Testis (tissue), 2 donors: ENCODE measurements at regions not wholly inside any gene's neighbourhood (a gene's known extent, or its start where the extent isn't known, plus 50 kb on each side); places are given as distances from the start of the nearest gene placed in this dataset.

ENCODE experiments used
- POLR2A ChIP-seq: fragments of 450-650 bp; IDR thresholded peaks from one replicate; pipeline ENCODE4 v1.6.1; 2017; ENCODE audit warnings: antibody characterized with exemption, mild to moderate bottlenecking, moderate library complexity
- TF ChIP-seq, protein P1 (sequence below), 3 experiments: fragments of 450-650 bp in 2 of 3; fragments of 200-600 bp in 1 of 3; sonication (generic) in 1 of 3; IDR thresholded peaks; one replicate each; pipeline ENCODE4 v1.5.1; 2016 to 2019; ENCODE audit warnings: antibody characterized with exemption in 3 of 3, mild to moderate bottlenecking in 2 of 3, moderate library complexity in 1 of 3

DNA sequence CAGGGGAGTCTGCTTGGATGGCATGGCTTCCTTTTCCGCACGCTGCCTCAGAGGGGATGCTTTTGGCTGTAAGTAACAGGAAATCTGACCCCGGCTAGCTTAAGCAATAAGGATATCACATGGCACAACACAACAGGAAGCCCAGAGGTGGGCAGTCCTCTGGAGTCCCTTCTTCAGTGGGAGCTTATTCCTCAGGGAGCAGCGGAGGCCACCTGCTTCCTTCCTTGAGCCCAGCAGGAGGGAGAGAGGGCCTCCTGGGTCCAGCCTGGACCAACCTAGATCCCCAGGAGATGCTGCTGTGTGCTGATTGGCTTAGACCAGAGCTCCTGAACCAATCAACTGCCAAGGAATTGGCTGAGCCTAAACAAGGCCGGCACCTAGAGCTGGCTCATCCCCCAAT is 66.3 kb downstream of the C9orf50 start:
- no peak for TF ChIP-seq POLR2A
- TF ChIP-seq, protein P1, sequence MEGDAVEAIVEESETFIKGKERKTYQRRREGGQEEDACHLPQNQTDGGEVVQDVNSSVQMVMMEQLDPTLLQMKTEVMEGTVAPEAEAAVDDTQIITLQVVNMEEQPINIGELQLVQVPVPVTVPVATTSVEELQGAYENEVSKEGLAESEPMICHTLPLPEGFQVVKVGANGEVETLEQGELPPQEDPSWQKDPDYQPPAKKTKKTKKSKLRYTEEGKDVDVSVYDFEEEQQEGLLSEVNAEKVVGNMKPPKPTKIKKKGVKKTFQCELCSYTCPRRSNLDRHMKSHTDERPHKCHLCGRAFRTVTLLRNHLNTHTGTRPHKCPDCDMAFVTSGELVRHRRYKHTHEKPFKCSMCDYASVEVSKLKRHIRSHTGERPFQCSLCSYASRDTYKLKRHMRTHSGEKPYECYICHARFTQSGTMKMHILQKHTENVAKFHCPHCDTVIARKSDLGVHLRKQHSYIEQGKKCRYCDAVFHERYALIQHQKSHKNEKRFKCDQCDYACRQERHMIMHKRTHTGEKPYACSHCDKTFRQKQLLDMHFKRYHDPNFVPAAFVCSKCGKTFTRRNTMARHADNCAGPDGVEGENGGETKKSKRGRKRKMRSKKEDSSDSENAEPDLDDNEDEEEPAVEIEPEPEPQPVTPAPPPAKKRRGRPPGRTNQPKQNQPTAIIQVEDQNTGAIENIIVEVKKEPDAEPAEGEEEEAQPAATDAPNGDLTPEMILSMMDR (IDR thresholded peaks at IDR 0.05) = no peak
